ENCODE measurements at regions not wholly inside any gene's neighbourhood (a gene's known extent, or its start where the extent isn't known, plus 50 kb on each side); places are given as distances from the start of the nearest gene placed in this dataset.

DNA sequence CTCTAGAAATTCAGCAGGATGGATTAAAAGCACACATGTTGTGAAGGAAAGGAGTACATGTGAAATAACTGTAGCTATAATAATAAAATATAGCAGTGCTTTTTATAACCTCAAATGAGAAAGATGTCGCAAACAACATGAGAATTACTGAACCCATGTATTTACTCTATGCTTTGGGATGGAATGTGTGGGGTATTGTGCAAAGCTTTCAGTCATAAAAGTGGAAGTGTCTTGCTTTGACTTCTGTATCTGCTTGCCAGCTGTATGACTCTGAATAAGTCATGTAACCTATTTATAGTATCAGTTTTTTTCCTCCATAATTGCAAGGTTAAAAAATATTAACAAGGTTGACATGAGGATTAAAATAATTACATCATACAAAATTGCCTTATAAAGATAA lies 519.3 kb upstream of the CADM2 start:
- DNase-seq, result peak; percentile 3 to 11

DNA sequence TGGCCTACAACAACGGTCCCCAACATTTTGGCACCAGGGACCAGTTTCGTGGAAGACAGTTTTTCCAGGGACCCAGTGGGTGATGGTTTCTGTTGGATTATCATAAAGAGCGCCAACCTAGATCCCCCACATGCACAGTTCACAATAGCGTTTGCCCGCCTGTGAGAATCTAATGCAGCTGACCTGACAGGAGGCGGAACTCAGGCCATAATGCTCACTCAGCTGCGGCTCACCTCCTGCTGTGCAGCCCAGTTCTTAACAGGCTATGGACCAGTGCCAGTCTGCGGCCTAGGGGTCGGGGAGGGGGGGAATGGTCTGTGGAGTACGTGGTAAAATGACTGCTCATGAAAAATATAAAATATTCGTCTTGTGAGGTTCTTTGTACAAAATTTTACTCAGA lies 518.5 kb upstream of the CADM2 start:
- DNase-seq, result no peak

DNA sequence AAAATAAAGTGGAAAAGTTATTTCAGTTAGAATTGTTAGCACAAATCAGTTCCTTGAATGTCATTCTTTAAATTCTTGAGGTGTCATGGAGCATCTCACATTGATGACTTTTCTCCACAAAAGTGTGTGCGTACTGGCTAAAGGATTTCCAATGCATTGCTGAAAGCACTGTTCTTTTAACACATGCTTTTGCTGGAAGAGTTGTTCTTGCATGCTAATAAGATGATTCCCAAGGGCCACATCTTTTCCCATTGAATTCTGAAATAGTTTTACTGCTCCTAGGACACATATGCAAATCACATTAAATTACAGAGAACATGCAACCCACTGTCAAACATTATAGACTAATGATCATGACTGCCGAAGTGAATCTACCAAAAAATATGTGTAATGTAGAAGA lies 516.3 kb upstream of the CADM2 start:
- DNase-seq, result no peak

DNA sequence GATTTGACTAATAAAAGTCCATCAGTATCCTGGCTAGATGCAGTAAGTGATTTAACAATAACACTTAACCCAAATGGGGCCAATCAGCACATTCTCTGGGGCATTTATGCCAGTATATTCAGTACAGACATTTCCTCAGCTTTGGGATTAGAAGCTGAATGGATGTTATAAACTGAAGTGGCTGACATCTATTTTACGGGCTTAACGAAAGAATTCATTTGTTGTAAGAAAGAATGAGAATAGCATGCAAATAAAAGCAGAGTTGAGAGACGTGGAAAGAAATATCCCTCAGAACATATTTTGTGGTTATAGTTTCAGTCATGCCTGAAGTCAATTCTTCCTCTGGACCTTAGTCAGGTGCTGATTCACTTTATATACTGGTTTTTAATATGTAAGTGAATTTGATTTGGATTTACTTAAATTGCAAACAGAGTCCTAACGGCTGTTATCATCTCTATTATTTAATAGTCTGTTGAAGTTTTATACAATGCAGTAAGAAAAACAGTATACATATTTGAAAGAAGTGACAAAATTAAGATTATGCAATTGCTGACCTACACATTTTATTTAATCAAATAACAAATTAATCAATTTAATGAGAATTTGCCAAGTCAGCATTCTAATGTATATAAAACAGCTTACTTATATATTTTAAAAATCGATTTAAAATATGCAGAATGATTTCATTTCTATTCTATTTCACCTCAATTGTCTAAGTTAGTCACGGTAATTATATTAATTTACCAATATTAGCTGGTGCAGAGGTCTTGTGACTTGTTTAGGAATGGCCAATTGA lies 513.9 kb upstream of the CADM2 start:
- DNase-seq, result no peak

DNA sequence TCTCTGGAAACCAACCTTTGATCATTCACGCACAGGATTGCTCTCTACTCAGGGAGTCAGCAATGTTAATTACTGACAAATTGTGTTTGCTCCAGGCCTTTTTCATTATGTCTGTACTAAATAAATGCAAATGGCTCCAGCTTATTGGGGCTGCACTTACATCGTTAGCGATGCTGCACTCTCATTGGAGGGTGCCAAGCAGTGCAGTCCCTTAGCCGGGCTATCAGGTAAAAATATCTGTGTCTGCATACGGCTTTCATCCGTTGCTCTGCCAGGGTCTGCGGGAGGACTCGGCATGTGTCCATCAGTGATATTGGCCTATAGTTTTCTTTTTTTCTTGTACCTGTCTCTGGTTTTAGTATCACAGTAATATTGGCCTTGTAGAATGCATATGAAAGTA lies 471.5 kb upstream of the CADM2 start:
- DNase-seq, result no peak

DNA sequence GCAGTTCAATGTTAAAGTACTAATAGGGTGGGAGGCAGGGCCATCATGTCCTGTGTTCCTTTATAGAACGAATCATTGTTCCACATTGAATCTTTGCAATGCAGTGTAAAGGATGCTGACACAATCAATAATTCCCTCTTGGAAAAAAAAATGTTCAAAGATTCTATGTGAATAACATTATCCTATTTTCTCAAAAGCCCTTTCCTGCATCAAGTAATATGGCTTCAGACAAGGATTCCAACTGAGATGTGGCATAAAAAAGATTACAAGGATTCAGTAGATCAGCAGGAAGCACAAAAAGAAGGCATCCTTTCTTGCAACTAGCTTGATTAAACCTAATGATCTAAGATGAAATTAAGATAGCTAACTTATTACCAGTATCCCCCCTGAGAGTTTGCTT lies 454.0 kb upstream of the CADM2 start:
- no peak for DNase-seq

DNA sequence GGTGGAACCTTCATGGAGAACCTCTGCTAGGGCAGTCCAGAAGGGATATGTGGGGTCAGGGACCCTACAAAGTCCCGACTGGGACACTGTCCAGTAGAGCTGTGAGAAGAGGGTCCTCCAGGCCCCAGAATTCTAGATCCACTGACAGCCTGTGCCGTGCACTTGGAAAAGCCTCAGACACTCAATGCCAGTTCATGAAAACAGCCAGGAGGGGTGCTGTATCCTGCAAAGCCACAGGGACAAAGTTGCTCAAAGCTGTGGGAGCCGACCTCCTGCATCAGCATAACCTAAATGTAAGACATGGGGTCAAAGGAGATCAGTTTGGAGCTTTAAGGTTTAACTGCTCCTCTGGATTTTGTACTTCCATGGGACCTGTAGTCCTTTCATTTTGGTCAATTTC lies 448.8 kb upstream of the CADM2 start:
- no peak for DNase-seq

DNA sequence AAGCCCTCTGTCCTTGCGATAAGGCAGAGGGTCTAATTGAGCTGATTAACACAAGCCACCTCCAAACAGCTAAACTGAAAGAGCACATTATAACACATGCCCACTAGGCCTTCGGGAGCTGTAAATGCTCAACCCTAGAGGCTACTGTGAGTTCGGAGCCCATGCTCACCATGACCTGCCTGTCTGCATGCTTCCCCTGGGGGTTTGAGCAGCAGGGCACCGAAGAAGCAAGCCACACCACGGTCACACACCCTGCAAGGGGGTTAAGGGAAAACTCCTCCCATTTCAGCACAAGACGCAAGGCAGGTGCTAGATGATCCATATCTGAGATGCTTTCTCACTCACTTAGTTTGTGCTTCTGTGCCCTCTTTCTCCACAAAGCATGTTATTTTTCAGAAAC lies 435.9 kb upstream of the CADM2 start:
- DNase-seq, result no peak

DNA sequence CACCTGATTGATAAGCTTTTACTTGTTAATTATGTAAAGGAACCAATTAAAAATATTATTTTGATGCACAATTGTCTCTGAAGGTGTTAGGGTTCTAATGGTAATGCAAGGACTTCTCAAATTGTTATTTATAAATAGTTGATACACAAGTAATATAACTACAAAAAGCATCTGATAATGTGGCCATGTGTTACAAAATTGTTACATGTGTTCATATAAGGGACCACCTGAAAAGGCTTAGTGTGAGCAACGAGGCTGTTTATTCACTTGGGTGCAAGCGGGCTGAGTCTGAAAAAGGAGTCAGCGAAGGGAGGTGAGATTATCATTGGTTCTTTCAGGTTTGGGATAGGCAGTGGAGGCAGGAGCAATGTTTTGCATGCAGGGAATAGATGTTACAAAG lies 421.9 kb upstream of the CADM2 start:
- DNase-seq, result no peak

DNA sequence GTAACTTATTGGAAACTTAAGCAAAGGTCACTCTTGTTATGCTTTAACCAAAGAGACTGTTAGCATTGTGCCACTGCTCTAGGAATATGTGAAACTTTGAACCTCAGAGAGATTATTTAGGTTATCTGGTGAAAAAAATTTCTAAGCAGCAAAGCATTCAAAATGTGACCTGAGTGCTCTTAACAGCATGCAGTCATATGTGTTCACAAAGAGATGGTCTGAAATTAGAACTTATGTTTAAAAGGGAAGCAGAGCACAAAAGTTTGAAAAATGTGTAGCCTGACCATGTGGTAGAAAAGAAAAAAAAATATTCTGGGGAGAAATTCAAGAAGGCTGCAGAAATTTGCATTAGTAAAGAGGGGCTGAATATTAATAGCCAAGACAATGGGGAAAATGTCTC lies 420.2 kb upstream of the CADM2 start:
- no peak for DNase-seq

DNA sequence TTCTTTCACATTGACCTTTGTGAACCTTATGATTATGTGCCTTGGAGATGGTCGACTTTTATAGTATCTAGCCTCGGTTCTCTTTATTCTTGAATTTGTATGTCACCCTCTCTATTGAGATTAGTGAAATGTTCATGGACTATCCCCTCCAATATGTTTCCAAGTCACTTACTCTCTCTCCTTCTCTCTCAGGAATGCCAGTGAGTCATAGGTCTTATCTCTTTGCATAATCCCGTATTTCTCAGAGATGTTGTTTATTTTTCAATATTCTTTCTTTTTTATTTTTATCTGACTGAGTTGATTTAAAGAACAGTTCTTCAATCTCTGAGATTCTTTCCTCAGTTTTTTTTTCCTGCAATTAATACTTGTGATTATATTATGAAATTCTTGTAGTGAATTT lies 411.6 kb upstream of the CADM2 start:
- DNase-seq, result no peak

DNA sequence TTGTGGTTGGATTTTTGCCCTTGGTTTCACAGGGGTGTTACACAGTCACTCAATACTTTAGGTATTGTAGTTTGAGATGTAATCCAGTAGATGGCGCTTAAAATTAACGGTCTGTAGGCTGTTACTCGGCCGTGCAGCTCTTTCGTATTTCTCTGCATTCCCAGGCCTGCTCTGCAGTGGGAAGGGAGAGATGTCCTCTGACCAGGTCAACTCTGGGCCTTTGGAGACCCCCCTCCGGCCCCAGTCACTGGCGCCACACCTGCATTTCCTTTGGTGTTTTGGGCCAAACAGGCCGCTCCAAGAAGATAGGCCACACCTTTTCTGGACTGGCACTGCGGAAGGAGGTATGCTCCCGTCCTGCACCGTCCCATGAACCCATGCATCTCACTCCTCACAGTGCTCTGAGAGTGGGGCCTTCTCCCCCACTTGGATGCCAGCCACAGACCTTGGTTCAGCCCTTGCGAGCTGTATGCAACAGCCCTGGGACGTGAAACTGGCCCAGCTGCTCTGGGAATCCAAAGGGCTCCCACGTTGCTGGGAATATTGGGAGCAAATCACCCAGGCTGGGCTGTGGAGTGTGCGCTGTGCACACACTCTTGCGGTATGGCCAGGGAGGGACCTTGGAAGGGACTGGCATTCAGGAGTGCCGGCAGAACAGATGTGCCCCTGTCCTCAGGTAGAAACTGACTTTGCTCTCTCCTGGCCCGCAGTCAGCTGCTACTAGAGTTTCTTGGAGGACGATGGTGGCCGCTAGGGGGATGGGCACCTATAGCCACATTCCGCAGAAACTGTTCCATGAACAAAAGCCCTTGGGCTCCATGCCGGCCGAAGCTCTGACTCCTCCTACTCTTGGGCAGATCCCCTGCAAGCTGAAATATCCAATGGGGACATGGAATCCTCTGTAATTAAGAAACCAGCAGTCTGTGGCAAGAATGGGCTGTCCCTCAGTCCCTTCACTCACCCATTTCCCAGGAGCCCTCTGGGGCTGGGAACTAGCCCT lies 410.5 kb upstream of the CADM2 start:
- peak; percentile 26 to 27 for DNase-seq

DNA sequence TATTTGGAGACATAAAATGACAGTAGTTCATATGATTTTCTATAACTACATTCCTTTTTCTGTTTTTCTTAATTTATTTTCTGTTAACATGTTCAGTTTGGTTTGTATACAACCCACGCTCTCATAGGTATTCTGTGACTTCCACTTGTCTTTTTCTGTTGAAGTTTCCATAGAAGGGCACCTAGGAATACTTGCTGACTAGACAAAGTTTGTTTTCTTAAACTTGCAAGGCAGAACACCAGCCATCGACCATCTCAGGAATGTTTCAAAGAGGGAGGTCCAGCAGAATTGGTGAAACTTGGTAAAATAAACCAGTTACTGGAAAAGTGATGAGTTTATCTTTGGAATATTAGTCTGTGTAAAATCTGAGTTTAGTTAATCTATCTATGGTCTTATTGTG lies 403.2 kb upstream of the CADM2 start:
- no peak for DNase-seq

DNA sequence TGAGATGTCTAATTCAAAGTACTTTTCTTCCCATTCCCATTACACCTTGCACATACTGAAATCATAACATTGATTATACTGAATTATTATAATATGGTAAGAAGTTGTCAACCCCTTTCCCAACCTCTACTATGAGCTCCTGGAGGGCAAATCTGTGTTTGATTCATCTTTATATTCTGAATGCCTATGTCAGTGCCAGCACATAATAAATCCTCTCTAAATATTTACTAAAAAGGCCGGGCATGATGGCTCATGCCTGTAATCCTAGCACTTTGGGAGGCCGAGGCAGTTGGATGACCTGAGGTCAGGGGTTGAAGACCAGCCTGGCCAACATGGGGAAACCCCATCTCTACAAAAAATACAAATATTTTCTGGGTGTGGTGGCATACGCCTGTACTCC lies 392.5 kb upstream of the CADM2 start:
- no peak for DNase-seq

DNA sequence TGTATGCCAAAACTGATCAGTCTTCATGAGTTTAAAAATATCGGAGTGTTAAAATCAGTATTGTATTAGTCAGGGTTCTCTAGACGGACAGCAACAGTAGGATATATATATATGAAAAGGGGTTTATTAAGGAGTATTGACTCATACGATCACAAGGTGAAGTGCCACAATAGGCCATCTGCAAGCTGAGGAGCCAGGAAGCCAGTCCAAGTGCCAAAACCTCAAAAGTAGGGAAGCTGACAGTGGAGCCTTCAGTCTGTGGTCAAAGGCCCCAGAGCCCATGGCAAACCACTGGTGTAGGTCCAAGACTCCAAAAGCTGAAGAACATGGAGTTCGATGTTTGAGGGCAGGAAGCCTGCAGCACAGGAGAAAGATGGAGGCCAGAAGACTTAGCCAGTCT lies 391.0 kb upstream of the CADM2 start:
- no peak for DNase-seq

DNA sequence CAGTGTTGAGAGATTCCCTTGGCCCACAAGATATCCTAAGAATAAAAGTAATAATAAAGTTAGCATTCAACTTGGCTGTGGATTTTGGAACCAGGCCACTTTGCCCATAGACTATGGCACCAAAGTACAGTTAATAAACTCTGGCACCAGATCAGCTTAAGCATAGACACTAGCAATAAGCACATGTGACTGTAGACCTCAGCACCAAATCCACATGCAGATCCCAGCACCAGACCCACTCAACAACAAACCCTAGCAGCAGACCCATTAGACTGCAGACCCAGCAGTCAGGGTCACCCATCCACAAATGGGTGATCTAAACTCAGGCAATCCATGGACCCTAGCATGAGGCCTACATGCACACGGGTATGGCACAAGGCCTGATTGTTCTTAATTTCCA lies 384.8 kb upstream of the CADM2 start:
- no peak for DNase-seq

DNA sequence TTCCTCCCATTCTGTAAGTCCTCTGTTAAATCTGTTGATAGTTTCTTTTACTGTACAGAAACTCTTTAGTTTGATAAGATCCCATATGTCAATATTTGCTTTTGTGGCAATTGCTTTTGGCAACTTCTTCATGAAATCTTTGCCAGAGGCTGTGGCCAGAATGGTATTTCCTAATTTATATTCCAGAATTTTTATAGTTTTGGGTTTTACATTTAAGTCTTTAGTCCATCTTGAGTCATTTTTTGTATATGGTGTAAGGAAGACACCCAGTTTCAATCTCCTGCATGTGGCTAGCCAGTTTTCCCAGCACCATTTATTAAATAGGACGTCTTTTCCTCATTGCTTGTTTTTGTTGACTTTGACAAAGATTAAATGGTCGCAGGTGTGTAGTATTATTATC lies 372.4 kb upstream of the CADM2 start:
- no peak for DNase-seq

DNA sequence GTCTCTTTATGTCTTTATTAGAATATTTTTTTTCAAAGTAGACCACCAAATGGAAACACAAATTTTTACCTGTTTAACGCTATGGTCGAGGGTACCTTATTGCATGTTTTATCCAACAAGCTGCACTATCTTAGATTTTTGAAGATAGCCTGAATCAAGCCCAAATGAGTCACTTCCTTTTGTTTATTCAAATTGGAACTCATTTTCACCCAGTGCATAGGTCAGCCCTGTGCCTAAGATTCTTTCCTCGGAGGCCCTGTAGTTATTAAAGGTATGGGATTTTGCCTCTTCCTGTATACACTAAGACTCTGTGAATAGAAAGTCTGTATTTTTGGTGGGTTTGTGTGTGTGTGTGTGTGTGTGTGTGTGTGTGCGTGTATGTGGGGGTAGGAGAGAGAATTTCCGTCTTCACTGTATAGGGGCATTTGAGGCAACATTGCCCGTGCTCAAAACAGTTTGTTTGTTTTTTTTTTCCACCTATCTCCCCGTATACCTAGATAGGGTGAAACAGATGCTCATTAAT lies 358.0 kb upstream of the CADM2 start:
- no peak for DNase-seq

DNA sequence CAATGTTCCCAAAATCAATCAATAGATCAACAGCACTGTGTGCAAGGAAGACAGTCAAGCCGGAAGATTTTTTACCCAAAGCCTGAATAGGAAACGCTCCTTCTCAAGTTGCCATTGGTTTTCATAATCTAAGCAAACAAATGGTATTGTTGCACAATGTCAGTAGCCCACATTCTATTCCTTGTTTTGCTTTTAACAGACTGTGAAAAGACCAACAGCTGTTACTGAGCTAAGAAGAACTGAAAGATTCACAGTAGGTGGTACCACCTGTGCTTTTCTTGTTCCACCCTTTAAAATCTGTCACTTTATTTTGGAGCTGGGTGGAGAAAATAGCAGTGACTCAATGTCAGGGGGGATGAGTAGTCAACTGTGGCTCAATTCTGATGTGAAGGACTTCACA lies 357.5 kb upstream of the CADM2 start:
- DNase-seq, result no peak

DNA sequence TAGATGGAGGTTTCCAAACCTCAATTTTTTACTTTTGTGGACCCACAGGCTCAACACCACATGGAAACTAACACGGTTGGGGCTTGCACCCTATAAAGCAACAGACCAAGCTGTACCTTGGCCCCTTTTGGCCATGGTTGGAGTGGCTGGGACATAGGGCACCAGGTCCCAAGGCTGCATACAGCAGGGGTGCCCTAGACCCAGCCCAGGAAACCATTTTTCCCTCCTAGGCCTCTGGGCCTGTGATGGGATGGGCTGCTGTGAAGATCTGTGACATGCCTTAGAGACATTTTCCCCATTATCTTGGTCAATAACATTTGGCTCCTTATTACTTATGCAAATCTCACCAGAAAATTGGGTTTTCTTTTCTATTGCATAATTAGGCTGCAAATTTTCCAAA lies 337.0 kb upstream of the CADM2 start:
- no peak for DNase-seq

DNA sequence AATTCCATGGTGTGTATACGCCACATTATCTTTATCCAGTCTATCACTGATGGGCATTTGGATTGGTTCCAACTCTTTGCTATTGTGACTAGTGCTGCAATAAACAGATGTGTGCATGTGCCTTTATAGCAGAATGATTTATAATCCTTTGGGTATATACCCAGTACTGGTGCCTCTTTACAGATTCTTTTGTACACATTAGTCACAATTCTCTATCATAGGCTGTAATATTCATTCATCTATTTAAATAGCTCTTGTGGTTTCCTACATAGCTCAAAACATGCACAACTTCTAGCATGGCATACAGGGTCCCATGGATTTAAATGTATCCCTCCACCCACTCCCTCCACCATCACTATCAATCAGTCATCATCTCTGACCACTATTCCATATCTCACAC lies 324.1 kb upstream of the CADM2 start:
- no peak for DNase-seq

DNA sequence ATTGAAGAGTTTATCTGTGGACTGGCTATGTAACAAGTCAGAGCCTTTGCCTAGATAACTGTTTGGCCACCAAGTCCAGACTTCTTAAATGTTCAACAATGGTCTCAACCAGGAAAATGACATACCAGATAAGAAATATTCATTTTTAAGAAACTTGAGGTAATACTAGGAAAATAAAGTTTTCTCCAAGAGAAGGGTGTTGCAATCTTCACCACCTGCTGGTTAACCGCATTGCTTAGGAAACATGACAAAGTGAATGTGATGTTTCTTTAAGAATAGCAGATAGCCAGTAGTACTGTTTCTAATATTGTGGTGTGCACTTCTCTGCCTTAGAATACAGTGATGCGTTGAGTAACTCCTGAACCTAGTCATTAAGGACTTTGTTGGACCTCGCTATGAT lies 321.5 kb upstream of the CADM2 start:
- no peak for DNase-seq

DNA sequence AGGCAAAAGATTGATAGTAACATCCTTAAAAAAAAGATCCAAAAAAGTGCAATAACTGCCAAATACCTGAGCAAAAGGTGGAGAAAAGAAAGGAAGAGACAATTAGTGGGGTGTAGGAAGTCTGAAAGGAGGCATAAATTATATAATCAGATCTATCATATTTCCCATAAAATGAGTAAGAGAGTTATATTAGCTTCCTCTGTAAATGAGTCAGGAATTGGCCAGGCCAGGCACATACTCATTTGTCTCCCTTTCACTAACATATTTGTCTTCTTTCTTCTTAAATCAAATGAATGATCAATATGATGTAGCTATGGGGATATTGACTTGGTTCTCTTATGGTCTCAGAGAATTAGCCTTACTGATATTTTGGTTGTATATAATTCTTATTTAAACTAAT lies 292.3 kb upstream of the CADM2 start:
- no peak for DNase-seq

DNA sequence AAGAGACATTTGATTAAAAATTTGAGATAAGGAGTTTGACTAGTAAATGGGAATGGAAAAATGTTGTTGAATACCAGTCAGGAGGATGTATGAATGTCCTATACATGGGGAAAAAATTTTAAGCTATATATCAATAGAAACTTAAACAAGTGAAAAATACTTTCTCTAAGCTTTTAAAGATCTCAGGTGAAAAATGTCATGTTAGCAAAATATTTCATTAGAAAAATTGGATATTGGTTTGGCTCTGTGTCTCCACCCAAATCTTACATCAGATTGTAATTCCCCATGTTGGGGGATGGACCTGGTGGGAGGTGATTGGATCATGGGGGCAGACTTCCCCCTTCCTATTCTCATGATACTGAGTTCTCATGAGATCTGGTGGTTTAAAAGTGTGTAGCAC lies 279.6 kb upstream of the CADM2 start:
- DNase-seq, result no peak

Measured in inflammatory macrophage (primary cell).